Chondrocyte (in vitro differentiated cells): ENCODE measurements at regions not wholly inside any gene's neighbourhood (a gene's known extent, or its start where the extent isn't known, plus 50 kb on each side); places are given as distances from the start of the nearest gene placed in this dataset.

Source experiments
- DNase-seq: peaks from one replicate; pipeline ENCODE4 v3.0.0; 2021; ENCODE audit warnings: mixed read lengths, low spot score
- H3K27ac Mint-ChIP-seq: one replicate; pipeline ENCODE4 v1.8.0; 2021; ENCODE audit warnings: mild to moderate bottlenecking, moderate library complexity, mixed read lengths; ENCODE audit not compliant: unreplicated experiment
- H3K27me3 Mint-ChIP-seq: 2 replicates; pipeline ENCODE4 v1.8.0; 2021; ENCODE audit warnings: low read depth, mixed read lengths
- H3K36me3 Mint-ChIP-seq: 2 replicates; pipeline ENCODE4 v1.8.0; 2021; ENCODE audit warnings: low read depth, mixed read lengths
- H3K4me1 Mint-ChIP-seq: 2 replicates; pipeline ENCODE4 v1.8.0; 2021; ENCODE audit warnings: low read depth, mild to moderate bottlenecking, mixed read lengths
- H3K4me3 Mint-ChIP-seq: one replicate; pipeline ENCODE4 v1.8.0; 2021; ENCODE audit warnings: mild to moderate bottlenecking, moderate library complexity, mixed read lengths; ENCODE audit not compliant: unreplicated experiment
- H3K9me3 Mint-ChIP-seq: 2 replicates; pipeline ENCODE4 v1.8.0; 2021; ENCODE audit warnings: low read depth, mixed read lengths
- TF ChIP-seq, protein P1 (sequence below): fragments of 200-600 bp; sonication (generic); IDR thresholded peaks from 2 replicates; pipeline ENCODE4 v1.5.0; 2021; ENCODE audit warnings: antibody characterized with exemption, mild to moderate bottlenecking, moderate library complexity

DNA sequence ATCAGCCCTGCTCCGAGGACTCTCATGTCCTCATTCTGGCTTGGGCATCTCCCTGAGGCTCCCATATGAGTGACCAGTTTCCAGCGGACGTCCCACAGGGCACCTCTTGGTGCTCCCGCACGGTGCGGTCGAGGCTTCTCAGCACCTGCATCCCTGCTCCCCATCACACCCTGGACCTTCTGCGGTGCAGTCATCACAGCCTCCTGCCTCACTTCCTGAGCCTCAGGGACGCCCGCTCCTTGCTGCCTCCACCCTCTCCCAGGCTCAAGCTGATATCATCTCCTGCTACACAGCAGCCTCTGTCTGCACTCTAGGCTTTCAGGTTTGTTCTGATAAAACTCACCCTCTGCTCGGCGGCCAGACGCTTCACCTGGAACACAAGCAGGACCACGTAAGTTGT, 185.0 kb downstream of the TMEM18 start:
- no peaks in the 10 kb centered on the region for H3K4me1 Mint-ChIP-seq
- no peak for DNase-seq
- TF ChIP-seq, protein P1, sequence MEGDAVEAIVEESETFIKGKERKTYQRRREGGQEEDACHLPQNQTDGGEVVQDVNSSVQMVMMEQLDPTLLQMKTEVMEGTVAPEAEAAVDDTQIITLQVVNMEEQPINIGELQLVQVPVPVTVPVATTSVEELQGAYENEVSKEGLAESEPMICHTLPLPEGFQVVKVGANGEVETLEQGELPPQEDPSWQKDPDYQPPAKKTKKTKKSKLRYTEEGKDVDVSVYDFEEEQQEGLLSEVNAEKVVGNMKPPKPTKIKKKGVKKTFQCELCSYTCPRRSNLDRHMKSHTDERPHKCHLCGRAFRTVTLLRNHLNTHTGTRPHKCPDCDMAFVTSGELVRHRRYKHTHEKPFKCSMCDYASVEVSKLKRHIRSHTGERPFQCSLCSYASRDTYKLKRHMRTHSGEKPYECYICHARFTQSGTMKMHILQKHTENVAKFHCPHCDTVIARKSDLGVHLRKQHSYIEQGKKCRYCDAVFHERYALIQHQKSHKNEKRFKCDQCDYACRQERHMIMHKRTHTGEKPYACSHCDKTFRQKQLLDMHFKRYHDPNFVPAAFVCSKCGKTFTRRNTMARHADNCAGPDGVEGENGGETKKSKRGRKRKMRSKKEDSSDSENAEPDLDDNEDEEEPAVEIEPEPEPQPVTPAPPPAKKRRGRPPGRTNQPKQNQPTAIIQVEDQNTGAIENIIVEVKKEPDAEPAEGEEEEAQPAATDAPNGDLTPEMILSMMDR = no peak
- peaks cover 10% of the 10 kb centered on the region for H3K27me3 Mint-ChIP-seq
- no peaks in the 10 kb centered on the region for H3K9me3 Mint-ChIP-seq
- no peak overlapping the region for H3K4me3 Mint-ChIP-seq
- H3K36me3 Mint-ChIP-seq = no peaks in the 10 kb centered on the region
- no peak overlapping the region for H3K27ac Mint-ChIP-seq

DNA sequence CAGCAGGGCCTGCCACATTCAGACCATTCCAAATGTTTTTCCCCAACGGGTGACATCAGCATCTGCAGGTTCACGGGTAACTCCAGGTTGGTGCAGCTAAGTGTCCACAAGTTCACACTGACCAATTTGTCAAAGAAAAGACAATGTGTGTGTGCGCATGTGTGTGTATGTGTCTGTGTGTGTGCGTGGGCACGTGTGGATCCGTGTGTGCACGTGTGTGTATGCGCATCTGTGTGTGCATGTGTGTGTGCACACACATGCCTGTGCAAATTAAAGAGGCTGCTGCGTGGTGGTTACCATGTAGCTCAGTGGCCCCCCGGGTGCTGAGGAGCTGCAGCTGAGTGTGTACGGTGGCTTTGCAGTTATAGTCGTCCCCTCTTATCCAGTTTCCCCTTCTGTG, 187.4 kb downstream of the TMEM18 start:
- Mint-ChIP-seq H3K36me3 (no peaks in the 10 kb centered on the region), H3K27ac (no peak overlapping the region), H3K27me3 (peaks cover 16% of the 10 kb centered on the region), H3K4me1 (no peaks in the 10 kb centered on the region), H3K9me3 (no peaks in the 10 kb centered on the region), H3K4me3 (no peak overlapping the region)
- DNase-seq = no peak
- TF ChIP-seq, protein P1 = no peak

DNA sequence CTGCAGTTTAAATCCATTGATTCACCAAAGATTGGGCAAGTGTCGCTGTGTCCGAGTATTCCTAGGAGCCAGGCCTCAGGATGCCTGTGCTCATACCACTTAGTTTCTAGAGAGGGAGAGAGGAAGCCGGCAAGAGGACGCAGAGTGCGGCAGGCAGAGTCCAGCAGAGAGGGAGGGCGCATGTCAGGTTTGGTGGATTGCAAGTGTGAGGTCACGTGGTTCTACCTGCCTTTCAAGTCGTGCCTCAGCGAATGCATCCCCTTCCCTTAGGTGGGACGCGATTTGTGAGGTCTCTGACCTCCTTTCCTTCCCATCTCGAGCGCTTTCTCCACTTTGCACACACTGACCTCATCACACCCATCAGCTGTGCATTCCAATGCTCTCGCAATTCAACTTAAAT, 188.1 kb downstream of the TMEM18 start:
- Mint-ChIP-seq H3K36me3 (no peaks in the 10 kb centered on the region), H3K9me3 (no peaks in the 10 kb centered on the region), H3K4me3 (no peak overlapping the region), H3K4me1 (no peaks in the 10 kb centered on the region), H3K27me3 (peaks cover 16% of the 10 kb centered on the region), H3K27ac (no peak overlapping the region)
- no peak for DNase-seq
- TF ChIP-seq, protein P1 = no peak

DNA sequence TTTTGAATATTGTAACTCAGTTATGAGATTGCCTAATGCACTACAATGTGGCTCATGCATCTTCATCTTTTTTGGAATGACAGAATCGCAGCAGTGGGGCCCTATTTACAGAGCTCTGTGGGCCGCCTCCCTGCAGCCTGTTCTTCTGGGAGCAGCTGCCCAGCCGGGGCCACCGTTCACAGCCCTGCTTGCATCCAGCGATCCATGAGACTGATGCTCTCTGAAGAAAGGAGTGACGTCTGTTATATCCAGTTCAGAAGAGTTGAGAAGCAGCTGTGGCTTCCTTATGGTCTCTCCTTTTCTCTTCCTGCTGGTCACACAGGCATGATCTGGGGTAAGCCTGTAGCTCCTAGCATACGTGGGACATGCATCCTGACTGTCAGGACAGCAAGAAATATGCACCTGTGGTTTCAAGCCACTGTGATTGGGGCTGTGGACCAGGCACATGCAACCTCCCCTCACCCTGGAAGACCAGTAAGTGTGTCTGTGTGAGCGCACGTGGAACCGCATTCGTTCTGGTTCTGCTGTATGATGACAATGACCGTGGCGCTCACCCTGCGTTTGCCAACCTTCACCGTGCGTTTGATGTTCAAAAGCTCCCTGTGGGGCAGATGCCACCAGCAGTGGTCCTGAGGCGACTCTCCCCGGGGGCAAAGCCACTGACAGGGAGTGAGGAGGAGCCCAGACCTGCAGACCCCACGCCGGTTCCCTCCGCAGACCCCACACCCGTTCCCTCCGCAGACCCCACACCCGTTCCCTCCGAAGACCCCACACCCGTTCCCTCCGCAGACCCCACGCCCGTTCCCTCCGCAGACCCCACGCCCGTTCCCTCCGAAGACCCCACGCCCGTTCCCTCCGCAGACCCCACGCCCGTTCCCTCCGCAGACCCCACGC, 189.8 kb downstream of the TMEM18 start:
- Mint-ChIP-seq H3K4me1 (no peaks in the 10 kb centered on the region), H3K9me3 (no peaks in the 10 kb centered on the region), H3K4me3 (no peak overlapping the region), H3K36me3 (no peaks in the 10 kb centered on the region), H3K27me3 (peaks cover 18% of the 10 kb centered on the region), H3K27ac (no peak overlapping the region)
- no peak for DNase-seq
- TF ChIP-seq, protein P1 = no peak

DNA sequence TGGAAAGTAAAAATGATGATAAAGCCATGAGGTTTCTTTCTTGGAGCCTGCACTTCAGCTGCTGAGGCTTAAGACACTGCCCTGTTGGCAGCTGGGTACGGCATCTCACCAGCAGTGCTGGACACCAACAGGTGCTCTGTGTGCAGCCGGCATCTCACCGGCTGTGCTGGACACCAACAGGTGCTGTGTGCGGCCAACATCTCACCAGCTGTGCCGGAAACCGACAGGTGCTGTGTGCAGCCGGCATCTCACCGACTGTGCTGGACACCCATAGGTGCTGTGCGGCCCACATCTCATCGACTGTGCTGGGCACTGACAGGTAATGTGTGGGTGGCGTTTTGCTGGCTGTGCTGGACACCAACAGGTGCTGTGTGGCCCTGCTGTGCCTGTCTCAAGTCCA, 190.8 kb downstream of the TMEM18 start:
- Mint-ChIP-seq H3K27ac (no peak overlapping the region), H3K9me3 (no peaks in the 10 kb centered on the region)
- TF ChIP-seq, protein P1 = no peak

More for the DNA sequence above, 190.8 kb downstream of the TMEM18 start:
- no peaks in the 10 kb centered on the region for H3K4me1 Mint-ChIP-seq
- no peak overlapping the region for H3K4me3 Mint-ChIP-seq
- DNase-seq = no peak
- H3K27me3 Mint-ChIP-seq = peaks cover 19% of the 10 kb centered on the region
- H3K36me3 Mint-ChIP-seq = no peaks in the 10 kb centered on the region
